K562 (cell line): ENCODE measurements at regions not wholly inside any gene's neighbourhood (a gene's known extent, or its start where the extent isn't known, plus 50 kb on each side); places are given as distances from the start of the nearest gene placed in this dataset.

Experiments
- ATAC-seq: fragments of 200-7000 bp; cut with Tn5 transposase; 3 replicates; pipeline ENCODE4 v1.9.1; 2020; ENCODE audit warnings: moderate library complexity
- BruUV-seq: library from RNA; stranded (reverse); fragments of 400-500 nt; replicated peaks from 2 replicates; lab custom pipeline; 2021; lab: Mats Ljungman, UMichigan
- CTCF ChIA-PET: fragments of 300-600 bp; formaldehyde crosslinking; extraction: SDS; loops from one replicate; lab custom pipeline; 2021; ENCODE audit warnings: low intra/inter-chr PET ratio; lab: Yijun Ruan, JAX
- POLR2A ChIA-PET: fragments of 300-600, 350-650 bp; sonication (Branson Sonifier 250); formaldehyde crosslinking; extraction: SDS; loops from one replicate; lab custom pipeline; 2021; ENCODE audit warnings: antibody characterized with exemption, inconsistent platforms; lab: Yijun Ruan, JAX
- DNase-seq, 4 experiments: peaks; one replicate each; pipeline versions ENCODE4 v3.0.0 to v3.0.0-alpha.2; 2011 to 2018; ENCODE audit warnings: low spot score in 3 of 4, mixed read lengths in 3 of 4; ENCODE audit errors: extremely low read depth in 1 of 4
- FAIRE-seq: peaks from 2 replicates; lab custom pipeline; 2011; peaks lifted over from hg19 to GRCh38; lab: Jason Lieb, UNC
- H2AFZ ChIP-seq: 2 replicates; pipeline ENCODE4 v1.6.0; 2011; ENCODE audit warnings: low read depth, low read length, control low read depth, inconsistent platforms
- H3K27ac ChIP-seq: fragments of 200-600 bp; 3 replicates; pipeline ENCODE4 v1.8.0; 2011; ENCODE audit warnings: low read depth, mild to moderate bottlenecking, control low read depth, inconsistent platforms, low read length, moderate library complexity, mixed read lengths; ENCODE audit errors: extremely low read depth
- H3K27me3 ChIP-seq, 2 experiments: fragments of 300-600 bp in 1 of 2; 2 replicates in 1 of 2; 3 replicates in 1 of 2; pipeline versions ENCODE4 v1.6.0 to v1.8.0; 2011; ENCODE audit warnings: inconsistent platforms in 2 of 2, low read length in 2 of 2, mild to moderate bottlenecking in 1 of 2, mixed read lengths in 1 of 2, moderate library complexity in 1 of 2; ENCODE audit not compliant: control insufficient read depth in 2 of 2, insufficient read depth in 2 of 2
- H3K36me3 ChIP-seq: fragments of 300-600 bp; 3 replicates; pipeline ENCODE4 v1.8.0; 2011; ENCODE audit warnings: mild to moderate bottlenecking, low read length, inconsistent platforms; ENCODE audit not compliant: control insufficient read depth, insufficient read depth
- H3K4me1 ChIP-seq, 2 experiments: fragments of 200-600 bp in 1 of 2; replicated peaks in 1 of 2; 2 replicates in 1 of 2; 3 replicates in 1 of 2; pipeline versions ENCODE4 v1.5.1 to v1.8.0; 2011; ENCODE audit warnings: inconsistent platforms in 2 of 2, low read length in 2 of 2, mild to moderate bottlenecking in 1 of 2, mixed read lengths in 1 of 2, moderate library complexity in 1 of 2; ENCODE audit not compliant: control insufficient read depth in 2 of 2, insufficient read depth in 2 of 2
- H3K4me2 ChIP-seq: 2 replicates; pipeline ENCODE4 v1.6.1; 2011; ENCODE audit warnings: low read length, control low read depth, inconsistent platforms, mixed read lengths; ENCODE audit not compliant: insufficient read depth
- H3K4me3 ChIP-seq: fragments of 200-600 bp; sonication (generic), shearing (Covaris generic); 2 replicates; pipeline ENCODE4 v1.5.1; 2016; ENCODE audit warnings: control low read depth, inconsistent platforms
- H3K79me2 ChIP-seq: fragments of 200-600 bp; 3 replicates; pipeline ENCODE4 v1.8.0; 2011; ENCODE audit warnings: low read length, inconsistent platforms; ENCODE audit not compliant: control insufficient read depth, insufficient read depth
- H3K9ac ChIP-seq, 2 experiments: 2 replicates each; pipeline versions ENCODE4 v1.6.0 to v1.6.1; 2011; ENCODE audit warnings: low read depth in 2 of 2, low read length in 2 of 2, control low read depth in 1 of 2, inconsistent platforms in 1 of 2, mild to moderate bottlenecking in 1 of 2, mixed read lengths in 1 of 2; ENCODE audit not compliant: insufficient read depth in 1 of 2
- H3K9me1 ChIP-seq: one replicate; pipeline ENCODE4 v1.6.0; 2011; ENCODE audit warnings: inconsistent platforms, mild to moderate bottlenecking, low read length, moderate library complexity; ENCODE audit not compliant: control insufficient read depth, insufficient read depth
- H3K9me3 ChIP-seq: replicated peaks from 2 replicates; pipeline ENCODE4 v1.5.1; 2011; ENCODE audit warnings: low read depth, low read length, inconsistent platforms; ENCODE audit not compliant: control insufficient read depth, insufficient read depth
- H4K20me1 ChIP-seq: replicated peaks from 2 replicates; pipeline ENCODE4 v1.6.1; 2011; ENCODE audit warnings: low read length, inconsistent platforms, mixed read lengths; ENCODE audit not compliant: control insufficient read depth, insufficient read depth
- ELF2 ChIP-seq: fragments of 250-450 bp; sonication (Bioruptor Pico); IDR thresholded peaks from 2 replicates; pipeline ENCODE4 v1.5.0; 2021; ENCODE audit warnings: mild to moderate bottlenecking
- FOXM1 ChIP-seq, 2 experiments: fragments of 450-650 bp in 1 of 2; sonication (generic) in 1 of 2; formaldehyde crosslinking in 1 of 2; IDR thresholded peaks; 2 replicates each; pipeline versions ENCODE4 v1.6.1 to v1.9.0; 2017 to 2022; ENCODE audit warnings: low read depth in 2 of 2, mild to moderate bottlenecking in 2 of 2, missing genetic modification reagents in 1 of 2, moderate library complexity in 1 of 2
- GABPA ChIP-seq: fragments of 200-800 bp; sonication (Bioruptor generic); conservative IDR thresholded peaks from 2 replicates; pipeline ENCODE4 v1.6.1; 2016; ENCODE audit warnings: low read depth, missing genetic modification characterization, missing compliant biosample characterization
- KDM1A ChIP-seq, 2 experiments: fragments of 450-650 bp; IDR thresholded peaks; 2 replicates each; pipeline ENCODE4 v1.6.1; 2016; ENCODE audit warnings: mild to moderate bottlenecking in 2 of 2
- NFIX ChIP-seq: fragments of 250-450 bp; sonication (Bioruptor Pico); IDR thresholded peaks from 2 replicates; pipeline ENCODE4 v1.4.0; 2020; ENCODE audit warnings: low read depth, mild to moderate bottlenecking, moderate library complexity
- POLR2H ChIP-seq: IDR thresholded peaks from 2 replicates; pipeline ENCODE4 v1.6.1; 2016; ENCODE audit warnings: missing genetic modification characterization, low read depth, mild to moderate bottlenecking, control low read depth, missing compliant biosample characterization, moderate library complexity
- RBM22 ChIP-seq: fragments of 200-400 bp; formaldehyde crosslinking; IDR thresholded peaks from 2 replicates; pipeline ENCODE4 v1.6.1; 2018; ENCODE audit warnings: low read length, low read depth; ENCODE audit not compliant: poor library complexity, severe bottlenecking
- U2AF2 ChIP-seq: fragments of 200-400 bp; formaldehyde crosslinking; optimal IDR thresholded peaks from 2 replicates; pipeline ENCODE3; 2017; ENCODE audit warnings: low read depth, mild to moderate bottlenecking, low read length
- ZC3H11A ChIP-seq: IDR thresholded peaks from 2 replicates; pipeline ENCODE4 v1.6.1; 2012; ENCODE audit warnings: low read depth, low read length, improper control_type of control experiment
- ZFP1 ChIP-seq: fragments of 450-650 bp; formaldehyde crosslinking; IDR thresholded peaks from 2 replicates; pipeline ENCODE4 v1.4.0; 2020; ENCODE audit warnings: mild to moderate bottlenecking, mixed read lengths
- ZNF140 ChIP-seq: fragments of 250-450 bp; sonication (Bioruptor Pico); IDR thresholded peaks from 2 replicates; pipeline ENCODE4 v1.8.0; 2021; ENCODE audit warnings: moderate library complexity, mild to moderate bottlenecking, inconsistent platforms
- ZNF277 ChIP-seq: fragments of 250-450 bp; sonication (Bioruptor Pico); IDR thresholded peaks from 2 replicates; pipeline ENCODE4 v1.8.0; 2022; ENCODE audit warnings: inconsistent platforms, mild to moderate bottlenecking, moderate library complexity, borderline replicate concordance
- ZNF431 ChIP-seq: sonication (generic); formaldehyde crosslinking; IDR thresholded peaks from 2 replicates; pipeline ENCODE4 v1.8.0; 2022; ENCODE audit warnings: mild to moderate bottlenecking, missing genetic modification reagents
- ZNF584 ChIP-seq: fragments of 200-800 bp; sonication (Bioruptor generic); IDR thresholded peaks from 2 replicates; pipeline ENCODE4 v1.6.1; 2016; ENCODE audit warnings: low read depth, mild to moderate bottlenecking, missing genetic modification characterization, missing compliant biosample characterization
- WGBS: fragments of 100-300 bp; shearing (Covaris generic); methylation state at CpG from one replicate; pipeline ENCODE4 v1.1.6; 2016; ENCODE audit warnings: low coverage, mixed read lengths; ENCODE audit not compliant: insufficient coverage; ENCODE audit errors: missing lambda C conversion rate; 5-methylcytosine and 5-hydroxymethylcytosine counted together
- in situ Hi-C: fragments of 300-500 bp; cut with MboI; formaldehyde crosslinking; loops from 4 replicates; pipeline ENCODE4 v1.15.0; 2018; ENCODE audit warnings: inconsistent platforms, mixed read lengths
- intact Hi-C: fragments of 100-400 bp; cut with micrococcal nuclease; formaldehyde crosslinking; loops from 2 replicates; pipeline ENCODE4 v1.14.2; 2022
- TF ChIP-seq, protein P1 (sequence below): fragments of 250-450 bp; sonication (Bioruptor Pico); IDR thresholded peaks from 2 replicates; pipeline ENCODE4 v1.8.0; 2022; ENCODE audit warnings: inconsistent platforms

DNA sequence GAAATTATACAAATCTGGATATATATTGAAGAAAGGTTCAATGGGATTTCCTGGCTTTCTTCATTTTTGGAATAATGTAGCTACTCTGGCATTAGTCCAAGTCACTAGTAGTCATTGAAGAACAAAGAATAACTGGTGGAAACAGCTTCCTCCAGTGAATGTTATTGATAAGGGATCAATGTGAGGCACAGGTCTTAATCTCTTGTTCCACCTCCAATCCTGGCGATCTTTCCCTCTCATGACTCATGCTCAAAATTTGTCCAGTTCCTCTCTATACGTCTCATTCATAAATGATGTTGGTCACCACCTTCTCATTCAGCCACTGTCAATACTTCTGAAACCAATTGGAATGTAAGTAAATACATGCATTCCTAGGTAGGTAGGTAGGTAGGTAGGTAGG lies 185.0 kb upstream of the BMP2 start:
- FAIRE-seq (no peak), DNase-seq (no peak), ATAC-seq (no peak)
- H3K9me3 ChIP-seq: no peaks in the 10 kb centered on the region
- no peaks in the 10 kb centered on the region for H3K4me1 ChIP-seq
- CTCF ChIA-PET: no interaction called here
- H2AFZ ChIP-seq: no peak overlapping the region
- in situ Hi-C loops (no loop called here), intact Hi-C loops (no loop called here)
- H3K9ac ChIP-seq: no peak overlapping the region
- no peak overlapping the region for H3K4me3 ChIP-seq
- no peak overlapping the region for H3K27ac ChIP-seq
- POLR2A ChIA-PET: no interaction called here
- no peaks in the 10 kb centered on the region for H3K27me3 ChIP-seq
- no peak overlapping the region for H3K4me2 ChIP-seq
- H3K36me3 ChIP-seq: no peaks in the 10 kb centered on the region
- no TSS peak for BruUV-seq
- no peaks in the 10 kb centered on the region for H3K79me2 ChIP-seq
- WGBS: 0% methylated on average over 2 of the region's 2 CpGs
- no peak for TF ChIP-seq NFIX
- no peak for TF ChIP-seq ZFP1
- TF ChIP-seq U2AF2: no peak
- no peak for TF ChIP-seq POLR2H (tag)
- TF ChIP-seq, protein P1, sequence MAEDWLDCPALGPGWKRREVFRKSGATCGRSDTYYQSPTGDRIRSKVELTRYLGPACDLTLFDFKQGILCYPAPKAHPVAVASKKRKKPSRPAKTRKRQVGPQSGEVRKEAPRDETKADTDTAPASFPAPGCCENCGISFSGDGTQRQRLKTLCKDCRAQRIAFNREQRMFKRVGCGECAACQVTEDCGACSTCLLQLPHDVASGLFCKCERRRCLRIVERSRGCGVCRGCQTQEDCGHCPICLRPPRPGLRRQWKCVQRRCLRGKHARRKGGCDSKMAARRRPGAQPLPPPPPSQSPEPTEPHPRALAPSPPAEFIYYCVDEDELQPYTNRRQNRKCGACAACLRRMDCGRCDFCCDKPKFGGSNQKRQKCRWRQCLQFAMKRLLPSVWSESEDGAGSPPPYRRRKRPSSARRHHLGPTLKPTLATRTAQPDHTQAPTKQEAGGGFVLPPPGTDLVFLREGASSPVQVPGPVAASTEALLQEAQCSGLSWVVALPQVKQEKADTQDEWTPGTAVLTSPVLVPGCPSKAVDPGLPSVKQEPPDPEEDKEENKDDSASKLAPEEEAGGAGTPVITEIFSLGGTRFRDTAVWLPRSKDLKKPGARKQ (CRISPR knock-in tag): no peak
- no peak for TF ChIP-seq ELF2 (CRISPR knock-in tag)
- TF ChIP-seq RBM22: no peak
- TF ChIP-seq ZNF140 (CRISPR knock-in tag): no peak
- TF ChIP-seq FOXM1 (IDR thresholded peaks at IDR 0.05; ENCODE audit: low read depth): no peak
- no peak for TF ChIP-seq FOXM1 (CRISPR knock-in tag; IDR thresholded peaks at IDR 0.05; ENCODE audit: low read depth)
- TF ChIP-seq ZC3H11A: no peak
- TF ChIP-seq GABPA: no peak
- TF ChIP-seq ZNF277 (CRISPR knock-in tag): no peak
- no peak for TF ChIP-seq ZNF431 (CRISPR knock-in tag)
- TF ChIP-seq ZNF584 (CRISPR knock-in tag): no peak
- no peak for TF ChIP-seq KDM1A (IDR thresholded peaks at IDR 0.05)
- H3K9me1 ChIP-seq: no peaks in the 10 kb centered on the region
- H4K20me1 ChIP-seq: no peaks in the 10 kb centered on the region
